Ishikawa (cell line): ENCODE measurements at regions not wholly inside any gene's neighbourhood (a gene's known extent, or its start where the extent isn't known, plus 50 kb on each side); places are given as distances from the start of the nearest gene placed in this dataset.

Source experiments
- EP300 ChIP-seq: IDR thresholded peaks from 2 replicates; pipeline ENCODE4 v1.6.1; 2012; ENCODE audit warnings: borderline replicate concordance
- REST ChIP-seq: IDR thresholded peaks from 2 replicates; pipeline ENCODE4 v1.6.1; 2012; ENCODE audit warnings: low read depth, mild to moderate bottlenecking

GRCh38 chr2:60260639-60261296, 292.7 kb downstream of the BCL11A start:
- TF ChIP-seq EP300: no peak
- TF ChIP-seq REST: no peak
